Duodenal mucosa (tissue), 2 donors: ENCODE measurements at regions not wholly inside any gene's neighbourhood (a gene's known extent, or its start where the extent isn't known, plus 50 kb on each side); places are given as distances from the start of the nearest gene placed in this dataset.

Experiments
- H3K27ac ChIP-seq: one replicate; pipeline ENCODE4 v1.7.0; 2013; ENCODE audit warnings: low read depth, low read length
- H3K27me3 ChIP-seq, 2 donors: one replicate each; pipeline ENCODE4 v1.7.0; 2013; ENCODE audit warnings: low read length in 2 of 2, control low read depth in 1 of 2; ENCODE audit not compliant: insufficient read depth in 2 of 2, control insufficient read depth in 1 of 2
- H3K36me3 ChIP-seq, 2 donors: one replicate each; pipeline ENCODE4 v1.7.0; 2013; ENCODE audit warnings: low read length in 2 of 2, control low read depth in 1 of 2; ENCODE audit not compliant: insufficient read depth in 2 of 2, control insufficient read depth in 1 of 2
- H3K4me1 ChIP-seq, 2 donors: one replicate each; pipeline ENCODE4 v1.7.0; 2013; ENCODE audit warnings: low read length in 2 of 2, control low read depth in 1 of 2; ENCODE audit not compliant: insufficient read depth in 2 of 2, control insufficient read depth in 1 of 2
- H3K4me3 ChIP-seq, 2 donors: one replicate each; pipeline ENCODE4 v1.7.0; 2013; ENCODE audit warnings: low read length in 2 of 2, low read depth in 1 of 2
- H3K9ac ChIP-seq, 2 donors: one replicate each; pipeline ENCODE4 v1.7.0; 2013; ENCODE audit warnings: low read length in 2 of 2, low read depth in 1 of 2
- H3K9me3 ChIP-seq, 2 donors: one replicate each; pipeline ENCODE4 v1.7.0; 2013; ENCODE audit warnings: low read length in 2 of 2, control low read depth in 1 of 2; ENCODE audit not compliant: control insufficient read depth in 1 of 2

GRCh38 chr2:217709478-217710210 lies 293.2 kb downstream of the TNS1 start:
- no peak overlapping the region for H3K4me3 ChIP-seq
- H3K36me3 ChIP-seq, result no peaks in the 10 kb centered on the region
- no peak overlapping the region for H3K9ac ChIP-seq
- H3K9me3 ChIP-seq, result no peaks in the 10 kb centered on the region
- no peaks in the 10 kb centered on the region for H3K27me3 ChIP-seq
- no peak overlapping the region for H3K27ac ChIP-seq
- peaks cover 0 to 7% of the 10 kb centered on the region in 2 donors for H3K4me1 ChIP-seq

- Histone ChIP-seq H3K4me3 (no peak overlapping the region), H3K36me3 (no peaks in the 10 kb centered on the region), H3K9me3 (no peaks in the 10 kb centered on the region), H3K4me1 (no peaks in the 10 kb centered on the region), H3K27me3 (no peaks in the 10 kb centered on the region), H3K9ac (no peak overlapping the region), H3K27ac (no peak overlapping the region)
These were observed 295.6 kb downstream of the TNS1 start for GRCh38 chr2:217707131-217707611.

GRCh38 chr2:217706513-217706912 lies 296.3 kb downstream of the TNS1 start:
- no peak overlapping the region for H3K27ac ChIP-seq
- no peaks in the 10 kb centered on the region for H3K4me1 ChIP-seq
- no peaks in the 10 kb centered on the region for H3K9me3 ChIP-seq

GRCh38 chr2:217706095-217706494 lies 296.7 kb downstream of the TNS1 start:
- H3K27me3 ChIP-seq, result no peaks in the 10 kb centered on the region
- H3K9me3 ChIP-seq, result no peaks in the 10 kb centered on the region
- H3K27ac ChIP-seq, result no peak overlapping the region
- H3K4me3 ChIP-seq, result no peak overlapping the region
- H3K36me3 ChIP-seq, result no peaks in the 10 kb centered on the region
- no peak overlapping the region for H3K9ac ChIP-seq
- no peaks in the 10 kb centered on the region for H3K4me1 ChIP-seq

More at GRCh38 chr2:217706513-217706912, 296.3 kb downstream of the TNS1 start:
- H3K4me3 ChIP-seq, result no peak overlapping the region
- no peaks in the 10 kb centered on the region for H3K36me3 ChIP-seq
- H3K9ac ChIP-seq, result no peak overlapping the region
- no peaks in the 10 kb centered on the region for H3K27me3 ChIP-seq

- Histone ChIP-seq H3K4me3 (no peak overlapping the region), H3K4me1 (no peaks in the 10 kb centered on the region), H3K27ac (no peak overlapping the region), H3K9ac (no peak overlapping the region), H3K9me3 (no peaks in the 10 kb centered on the region), H3K27me3 (no peaks in the 10 kb centered on the region), H3K36me3 (no peaks in the 10 kb centered on the region)
These were observed 297.3 kb downstream of the TNS1 start for GRCh38 chr2:217705461-217705860.

- H3K36me3 ChIP-seq, result no peaks in the 10 kb centered on the region
- no peak overlapping the region for H3K4me3 ChIP-seq
- H3K9me3 ChIP-seq, result no peaks in the 10 kb centered on the region
- no peaks in the 10 kb centered on the region for H3K27me3 ChIP-seq
- no peaks in the 10 kb centered on the region for H3K4me1 ChIP-seq
- H3K27ac ChIP-seq, result no peak overlapping the region
- no peak overlapping the region for H3K9ac ChIP-seq
These were observed 298.8 kb downstream of the TNS1 start for GRCh38 chr2:217703999-217704398.

GRCh38 chr2:217703102-217703501 lies 299.7 kb downstream of the TNS1 start:
- Histone ChIP-seq H3K9me3 (no peaks in the 10 kb centered on the region), H3K27me3 (no peaks in the 10 kb centered on the region), H3K36me3 (no peaks in the 10 kb centered on the region), H3K9ac (no peak overlapping the region), H3K4me3 (no peak overlapping the region), H3K4me1 (no peaks in the 10 kb centered on the region), H3K27ac (no peak overlapping the region)

GRCh38 chr2:217701622-217702021 lies 301.2 kb downstream of the TNS1 start:
- no peak overlapping the region for H3K27ac ChIP-seq
- H3K4me3 ChIP-seq, result no peak overlapping the region
- no peak overlapping the region for H3K9ac ChIP-seq
- H3K4me1 ChIP-seq, result no peaks in the 10 kb centered on the region
- no peaks in the 10 kb centered on the region for H3K9me3 ChIP-seq
- H3K27me3 ChIP-seq, result no peaks in the 10 kb centered on the region
- no peaks in the 10 kb centered on the region for H3K36me3 ChIP-seq

GRCh38 chr2:217698691-217699090 lies 304.1 kb downstream of the TNS1 start:
- Histone ChIP-seq H3K4me3 (no peak overlapping the region), H3K9ac (no peak overlapping the region), H3K4me1 (no peaks in the 10 kb centered on the region), H3K27me3 (no peaks in the 10 kb centered on the region), H3K27ac (no peak overlapping the region), H3K9me3 (no peaks in the 10 kb centered on the region), H3K36me3 (no peaks in the 10 kb centered on the region)

GRCh38 chr2:217695033-217695520 lies 307.7 kb downstream of the TNS1 start:
- Histone ChIP-seq H3K36me3 (no peaks in the 10 kb centered on the region), H3K4me3 (no peak overlapping the region), H3K27ac (no peak overlapping the region), H3K9me3 (no peaks in the 10 kb centered on the region), H3K9ac (no peak overlapping the region), H3K4me1 (no peaks in the 10 kb centered on the region), H3K27me3 (no peaks in the 10 kb centered on the region)
